K562 (cell line): ENCODE measurements at regions not wholly inside any gene's neighbourhood (a gene's known extent, or its start where the extent isn't known, plus 50 kb on each side); places are given as distances from the start of the nearest gene placed in this dataset.

Experiments used
- CXXC5 ChIP-seq: fragments of 250-450 bp; sonication (Bioruptor Pico); IDR thresholded peaks from 2 replicates; pipeline ENCODE4 v1.8.0; 2022; ENCODE audit warnings: inconsistent platforms, mild to moderate bottlenecking, moderate library complexity
- DIDO1 ChIP-seq: fragments of 450-650 bp; IDR thresholded peaks from 2 replicates; pipeline ENCODE4 v1.6.1; 2016; ENCODE audit warnings: low read depth, missing biosample characterization, missing genetic modification characterization
- FOXK2 ChIP-seq, 2 experiments: fragments of 450-650 bp; IDR thresholded peaks in 1 of 2; conservative IDR thresholded peaks in 1 of 2; 2 replicates each; pipeline ENCODE4 v1.6.1; 2016; ENCODE audit warnings: low read depth in 2 of 2, mild to moderate bottlenecking in 1 of 2
- LEF1 ChIP-seq: fragments of 450-650 bp; IDR thresholded peaks from 2 replicates; pipeline ENCODE4 v1.6.1; 2016; ENCODE audit warnings: mild to moderate bottlenecking
- NFE2L1 ChIP-seq: fragments of 450-650 bp; IDR thresholded peaks from 2 replicates; pipeline ENCODE4 v1.6.1; 2016; ENCODE audit warnings: missing genetic modification characterization, low read depth, mild to moderate bottlenecking, missing compliant biosample characterization, moderate library complexity, borderline replicate concordance
- NR1H2 ChIP-seq: sonication (generic); formaldehyde crosslinking; IDR thresholded peaks from 2 replicates; pipeline ENCODE4 v1.4.0; 2020; ENCODE audit warnings: mild to moderate bottlenecking, missing genetic modification reagents
- NR2C2 ChIP-seq, 2 experiments: fragments of 200-800 bp in 1 of 2; sonication (Bioruptor generic) in 1 of 2; sonication (generic) in 1 of 2; formaldehyde crosslinking in 1 of 2; IDR thresholded peaks; 2 replicates each; pipeline versions ENCODE4 v1.6.1 to v1.8.0; 2016 to 2022; ENCODE audit warnings: mild to moderate bottlenecking in 1 of 2, missing compliant biosample characterization in 1 of 2, missing genetic modification characterization in 1 of 2, missing genetic modification reagents in 1 of 2
- PHB ChIP-seq: fragments of 250-450 bp; sonication (Bioruptor Pico); IDR thresholded peaks from 2 replicates; pipeline ENCODE4 v1.5.0; 2021
- RBM15 ChIP-seq: fragments of 200-400 bp; formaldehyde crosslinking; IDR thresholded peaks from 2 replicates; pipeline ENCODE4 v1.6.1; 2018; ENCODE audit warnings: mild to moderate bottlenecking, low read length, moderate library complexity; ENCODE audit not compliant: insufficient read depth
- STAT5A ChIP-seq: IDR thresholded peaks from 2 replicates; pipeline ENCODE4 v1.6.1; 2012; ENCODE audit warnings: low read length, inconsistent platforms, borderline replicate concordance
- ZC3H8 ChIP-seq: fragments of 450-650 bp; IDR thresholded peaks from 2 replicates; pipeline ENCODE4 v1.6.1; 2017
- TF ChIP-seq, protein P1 (sequence below): sonication (generic); formaldehyde crosslinking; IDR thresholded peaks from 2 replicates; pipeline ENCODE4 v1.8.1; 2023; ENCODE audit warnings: missing genetic modification reagents, mild to moderate bottlenecking, borderline replicate concordance
- TF ChIP-seq, protein P2 (sequence below): fragments of 250-450 bp; sonication (Bioruptor Pico); IDR thresholded peaks from 2 replicates; pipeline ENCODE4 v1.4.0; 2020; ENCODE audit warnings: mild to moderate bottlenecking, moderate library complexity
- TF ChIP-seq, protein P3 (sequence below): IDR thresholded peaks from 2 replicates; pipeline ENCODE4 v1.6.1; 2014; ENCODE audit warnings: antibody characterized with exemption
- TF ChIP-seq, protein P4 (sequence below): sonication (generic); formaldehyde crosslinking; IDR thresholded peaks from 2 replicates; pipeline ENCODE4 v1.8.0; 2022; ENCODE audit warnings: mild to moderate bottlenecking, missing genetic modification reagents
- TF ChIP-seq, protein P5 (sequence below): sonication (generic); formaldehyde crosslinking; IDR thresholded peaks from 2 replicates; pipeline ENCODE4 v1.8.0; 2022; ENCODE audit warnings: missing genetic modification reagents, mild to moderate bottlenecking, borderline replicate concordance

DNA sequence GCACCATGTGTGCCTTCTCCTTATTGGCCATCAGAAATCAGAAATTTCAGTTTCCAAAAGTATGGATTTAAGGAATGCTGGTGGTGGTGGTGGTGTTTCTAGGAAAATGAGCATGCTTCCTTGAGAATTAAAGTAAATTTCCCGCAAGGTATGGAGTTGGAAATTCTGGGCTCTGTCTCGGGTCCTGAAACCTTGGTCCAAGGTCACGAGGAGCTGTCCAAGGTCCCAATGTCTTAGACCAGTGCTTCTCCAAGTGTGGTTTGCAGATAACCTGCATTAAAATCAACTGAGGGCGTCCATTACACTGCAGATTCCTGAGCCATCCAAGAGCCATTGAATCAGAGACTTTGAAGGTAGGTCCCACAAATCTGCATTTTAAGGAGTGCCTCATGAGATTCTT, 210.9 kb upstream of the PKDCC start (continued):
- TF ChIP-seq, protein P1, sequence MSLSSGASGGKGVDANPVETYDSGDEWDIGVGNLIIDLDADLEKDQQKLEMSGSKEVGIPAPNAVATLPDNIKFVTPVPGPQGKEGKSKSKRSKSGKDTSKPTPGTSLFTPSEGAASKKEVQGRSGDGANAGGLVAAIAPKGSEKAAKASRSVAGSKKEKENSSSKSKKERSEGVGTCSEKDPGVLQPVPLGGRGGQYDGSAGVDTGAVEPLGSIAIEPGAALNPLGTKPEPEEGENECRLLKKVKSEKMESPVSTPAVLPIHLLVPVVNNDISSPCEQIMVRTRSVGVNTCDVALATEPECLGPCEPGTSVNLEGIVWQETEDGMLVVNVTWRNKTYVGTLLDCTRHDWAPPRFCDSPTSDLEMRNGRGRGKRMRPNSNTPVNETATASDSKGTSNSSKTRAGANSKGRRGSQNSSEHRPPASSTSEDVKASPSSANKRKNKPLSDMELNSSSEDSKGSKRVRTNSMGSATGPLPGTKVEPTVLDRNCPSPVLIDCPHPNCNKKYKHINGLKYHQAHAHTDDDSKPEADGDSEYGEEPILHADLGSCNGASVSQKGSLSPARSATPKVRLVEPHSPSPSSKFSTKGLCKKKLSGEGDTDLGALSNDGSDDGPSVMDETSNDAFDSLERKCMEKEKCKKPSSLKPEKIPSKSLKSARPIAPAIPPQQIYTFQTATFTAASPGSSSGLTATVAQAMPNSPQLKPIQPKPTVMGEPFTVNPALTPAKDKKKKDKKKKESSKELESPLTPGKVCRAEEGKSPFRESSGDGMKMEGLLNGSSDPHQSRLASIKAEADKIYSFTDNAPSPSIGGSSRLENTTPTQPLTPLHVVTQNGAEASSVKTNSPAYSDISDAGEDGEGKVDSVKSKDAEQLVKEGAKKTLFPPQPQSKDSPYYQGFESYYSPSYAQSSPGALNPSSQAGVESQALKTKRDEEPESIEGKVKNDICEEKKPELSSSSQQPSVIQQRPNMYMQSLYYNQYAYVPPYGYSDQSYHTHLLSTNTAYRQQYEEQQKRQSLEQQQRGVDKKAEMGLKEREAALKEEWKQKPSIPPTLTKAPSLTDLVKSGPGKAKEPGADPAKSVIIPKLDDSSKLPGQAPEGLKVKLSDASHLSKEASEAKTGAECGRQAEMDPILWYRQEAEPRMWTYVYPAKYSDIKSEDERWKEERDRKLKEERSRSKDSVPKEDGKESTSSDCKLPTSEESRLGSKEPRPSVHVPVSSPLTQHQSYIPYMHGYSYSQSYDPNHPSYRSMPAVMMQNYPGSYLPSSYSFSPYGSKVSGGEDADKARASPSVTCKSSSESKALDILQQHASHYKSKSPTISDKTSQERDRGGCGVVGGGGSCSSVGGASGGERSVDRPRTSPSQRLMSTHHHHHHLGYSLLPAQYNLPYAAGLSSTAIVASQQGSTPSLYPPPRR (CRISPR knock-in tag), result 0 out of 2 replicates have a peak, but pooled peaks have one; percentile 53
- no peak for TF ChIP-seq ZC3H8
- peak; percentile 58 for TF ChIP-seq CXXC5 (CRISPR knock-in tag)
- no peak for TF ChIP-seq DIDO1 (tag)
- TF ChIP-seq FOXK2 (conservative IDR thresholded peaks at IDR 0.05 in 1 of 2, IDR thresholded peaks at IDR 0.05 in 1 of 2; ENCODE audit: low read depth in 2 of 2), result no peak
- no peak for TF ChIP-seq PHB (CRISPR knock-in tag)
- no peak for TF ChIP-seq RBM15
- TF ChIP-seq, protein P2, sequence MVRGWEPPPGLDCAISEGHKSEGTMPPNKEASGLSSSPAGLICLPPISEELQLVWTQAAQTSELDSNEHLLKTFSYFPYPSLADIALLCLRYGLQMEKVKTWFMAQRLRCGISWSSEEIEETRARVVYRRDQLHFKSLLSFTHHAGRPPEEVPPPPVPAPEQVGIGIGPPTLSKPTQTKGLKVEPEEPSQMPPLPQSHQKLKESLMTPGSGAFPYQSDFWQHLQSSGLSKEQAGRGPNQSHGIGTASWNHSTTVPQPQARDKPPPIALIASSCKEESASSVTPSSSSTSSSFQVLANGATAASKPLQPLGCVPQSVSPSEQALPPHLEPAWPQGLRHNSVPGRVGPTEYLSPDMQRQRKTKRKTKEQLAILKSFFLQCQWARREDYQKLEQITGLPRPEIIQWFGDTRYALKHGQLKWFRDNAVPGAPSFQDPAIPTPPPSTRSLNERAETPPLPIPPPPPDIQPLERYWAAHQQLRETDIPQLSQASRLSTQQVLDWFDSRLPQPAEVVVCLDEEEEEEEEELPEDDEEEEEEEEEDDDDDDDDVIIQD, result no peak
- TF ChIP-seq, protein P3, sequence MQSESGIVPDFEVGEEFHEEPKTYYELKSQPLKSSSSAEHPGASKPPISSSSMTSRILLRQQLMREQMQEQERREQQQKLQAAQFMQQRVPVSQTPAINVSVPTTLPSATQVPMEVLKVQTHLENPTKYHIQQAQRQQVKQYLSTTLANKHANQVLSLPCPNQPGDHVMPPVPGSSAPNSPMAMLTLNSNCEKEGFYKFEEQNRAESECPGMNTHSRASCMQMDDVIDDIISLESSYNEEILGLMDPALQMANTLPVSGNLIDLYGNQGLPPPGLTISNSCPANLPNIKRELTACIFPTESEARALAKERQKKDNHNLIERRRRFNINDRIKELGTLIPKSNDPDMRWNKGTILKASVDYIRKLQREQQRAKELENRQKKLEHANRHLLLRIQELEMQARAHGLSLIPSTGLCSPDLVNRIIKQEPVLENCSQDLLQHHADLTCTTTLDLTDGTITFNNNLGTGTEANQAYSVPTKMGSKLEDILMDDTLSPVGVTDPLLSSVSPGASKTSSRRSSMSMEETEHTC, result no peak
- TF ChIP-seq NR2C2 (CRISPR knock-in tag; IDR thresholded peaks at IDR 0.05), result peak; percentile 66; the same call in 1 of the 2 replicates
- TF ChIP-seq NR2C2 (tag; IDR thresholded peaks at IDR 0.05), result no peak
- TF ChIP-seq STAT5A, result no peak
- TF ChIP-seq NFE2L1 (tag), result no peak
- TF ChIP-seq, protein P4, sequence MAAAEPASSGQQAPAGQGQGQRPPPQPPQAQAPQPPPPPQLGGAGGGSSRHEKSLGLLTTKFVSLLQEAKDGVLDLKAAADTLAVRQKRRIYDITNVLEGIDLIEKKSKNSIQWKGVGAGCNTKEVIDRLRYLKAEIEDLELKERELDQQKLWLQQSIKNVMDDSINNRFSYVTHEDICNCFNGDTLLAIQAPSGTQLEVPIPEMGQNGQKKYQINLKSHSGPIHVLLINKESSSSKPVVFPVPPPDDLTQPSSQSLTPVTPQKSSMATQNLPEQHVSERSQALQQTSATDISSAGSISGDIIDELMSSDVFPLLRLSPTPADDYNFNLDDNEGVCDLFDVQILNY (CRISPR knock-in tag), result peak; percentile 76; the same call in 1 of the 2 replicates
- no peak for TF ChIP-seq NR1H2 (CRISPR knock-in tag)
- no peak for TF ChIP-seq LEF1
- TF ChIP-seq, protein P5, sequence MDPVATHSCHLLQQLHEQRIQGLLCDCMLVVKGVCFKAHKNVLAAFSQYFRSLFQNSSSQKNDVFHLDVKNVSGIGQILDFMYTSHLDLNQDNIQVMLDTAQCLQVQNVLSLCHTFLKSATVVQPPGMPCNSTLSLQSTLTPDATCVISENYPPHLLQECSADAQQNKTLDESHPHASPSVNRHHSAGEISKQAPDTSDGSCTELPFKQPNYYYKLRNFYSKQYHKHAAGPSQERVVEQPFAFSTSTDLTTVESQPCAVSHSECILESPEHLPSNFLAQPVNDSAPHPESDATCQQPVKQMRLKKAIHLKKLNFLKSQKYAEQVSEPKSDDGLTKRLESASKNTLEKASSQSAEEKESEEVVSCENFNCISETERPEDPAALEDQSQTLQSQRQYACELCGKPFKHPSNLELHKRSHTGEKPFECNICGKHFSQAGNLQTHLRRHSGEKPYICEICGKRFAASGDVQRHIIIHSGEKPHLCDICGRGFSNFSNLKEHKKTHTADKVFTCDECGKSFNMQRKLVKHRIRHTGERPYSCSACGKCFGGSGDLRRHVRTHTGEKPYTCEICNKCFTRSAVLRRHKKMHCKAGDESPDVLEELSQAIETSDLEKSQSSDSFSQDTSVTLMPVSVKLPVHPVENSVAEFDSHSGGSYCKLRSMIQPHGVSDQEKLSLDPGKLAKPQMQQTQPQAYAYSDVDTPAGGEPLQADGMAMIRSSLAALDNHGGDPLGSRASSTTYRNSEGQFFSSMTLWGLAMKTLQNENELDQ, result 0 out of 2 replicates have a peak, but pooled peaks have one; percentile 65
